HL-60 (cell line): ENCODE measurements at regions not wholly inside any gene's neighbourhood (a gene's known extent, or its start where the extent isn't known, plus 50 kb on each side); places are given as distances from the start of the nearest gene placed in this dataset.

ENCODE experiments used
- DNase-seq, 2 experiments: peaks; one replicate each; pipeline ENCODE4 v3.0.0-alpha.2; 2010 to 2020; ENCODE audit warnings: low read depth in 1 of 2, low spot score in 1 of 2
- H3K27ac ChIP-seq: fragments of 250-450 bp; sonication (Bioruptor Pico); replicated peaks from 2 replicates; pipeline ENCODE4 v1.5.1; 2020; ENCODE audit warnings: mild to moderate bottlenecking, moderate library complexity
- H3K27me3 ChIP-seq: fragments of 250-450 bp; sonication (Bioruptor Pico); 2 replicates; pipeline ENCODE4 v1.5.1; 2021; ENCODE audit warnings: mild to moderate bottlenecking, moderate library complexity; ENCODE audit not compliant: insufficient read depth, poor library complexity, severe bottlenecking
- H3K4me3 ChIP-seq: replicated peaks from 2 replicates; pipeline ENCODE4 v1.5.1; 2011; ENCODE audit warnings: mild to moderate bottlenecking, control low read depth, low read length; ENCODE audit not compliant: insufficient read depth
- CTCF ChIP-seq: IDR thresholded peaks from one replicate; pipeline ENCODE4 v1.5.1; 2011; ENCODE audit warnings: low read length, control low read depth, inconsistent platforms; ENCODE audit not compliant: insufficient read depth
- GABPA ChIP-seq: IDR thresholded peaks from 2 replicates; pipeline ENCODE4 v1.6.1; 2012; ENCODE audit warnings: low read depth
- POLR2AphosphoS5 ChIP-seq: IDR thresholded peaks from 2 replicates; pipeline ENCODE4 v1.6.1; 2012; ENCODE audit warnings: low read depth
- REST ChIP-seq: IDR thresholded peaks from 2 replicates; pipeline ENCODE4 v1.6.1; 2012; ENCODE audit warnings: low read depth; ENCODE audit not compliant: insufficient replicate concordance
- SPI1 ChIP-seq: IDR thresholded peaks from 2 replicates; pipeline ENCODE4 v1.6.1; 2012; ENCODE audit warnings: low read depth, mild to moderate bottlenecking, borderline replicate concordance

GRCh38 chr1:96978444-96978843, 256.9 kb downstream of the PTBP2 start:
- no peaks in the 10 kb centered on the region for H3K27me3 ChIP-seq
- no peak for DNase-seq
- H3K27ac ChIP-seq = no peak overlapping the region
- H3K4me3 ChIP-seq = no peak overlapping the region
- TF ChIP-seq SPI1 (no peak), REST (no peak), GABPA (no peak), CTCF (no peak), POLR2AphosphoS5 (no peak)

GRCh38 chr1:96978901-96979300, 257.3 kb downstream of the PTBP2 start:
- TF ChIP-seq POLR2AphosphoS5 (no peak), REST (no peak), SPI1 (no peak), GABPA (no peak), CTCF (no peak)
- Histone ChIP-seq H3K4me3 (no peak overlapping the region), H3K27ac (no peak overlapping the region), H3K27me3 (no peaks in the 10 kb centered on the region)
- no peak for DNase-seq

- H3K27ac ChIP-seq = no peak overlapping the region
- H3K27me3 ChIP-seq = no peaks in the 10 kb centered on the region
- no peak overlapping the region for H3K4me3 ChIP-seq
- DNase-seq = no peak
- TF ChIP-seq POLR2AphosphoS5 = no peak
- TF ChIP-seq GABPA = no peak
- no peak for TF ChIP-seq SPI1
- no peak for TF ChIP-seq CTCF
- TF ChIP-seq REST = no peak
Observed at GRCh38 chr1:96979304-96980268, 258.0 kb downstream of the PTBP2 start.
